ENCODE measurements at regions not wholly inside any gene's neighbourhood (a gene's known extent, or its start where the extent isn't known, plus 50 kb on each side); places are given as distances from the start of the nearest gene placed in this dataset.

DNA sequence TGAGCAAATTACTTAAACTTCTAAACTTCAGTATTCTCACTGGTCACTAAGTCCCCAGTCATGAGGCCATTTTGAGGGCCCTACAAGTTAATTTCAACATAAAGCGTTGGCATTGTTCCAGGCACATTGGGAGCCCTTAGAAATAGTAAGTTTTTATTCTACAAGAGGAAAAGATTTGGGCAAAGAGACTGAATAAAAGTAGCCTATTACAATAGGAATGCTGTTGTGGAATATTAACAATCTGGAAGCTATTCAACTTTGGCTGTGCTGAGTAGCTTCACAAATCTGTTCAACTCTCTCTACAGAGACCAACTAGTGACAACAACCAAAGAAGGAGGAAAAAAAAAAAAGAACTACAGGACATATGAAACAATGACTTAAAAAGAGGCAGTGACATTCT lies 1287.5 kb upstream of the NXPH2 start:
- H3K4me3 ChIP-seq (ENCODE audit: low read depth, low read length) = no peak overlapping the region
- DNase-seq (ENCODE audit: low read depth) = no peak
- TF ChIP-seq, protein P1, sequence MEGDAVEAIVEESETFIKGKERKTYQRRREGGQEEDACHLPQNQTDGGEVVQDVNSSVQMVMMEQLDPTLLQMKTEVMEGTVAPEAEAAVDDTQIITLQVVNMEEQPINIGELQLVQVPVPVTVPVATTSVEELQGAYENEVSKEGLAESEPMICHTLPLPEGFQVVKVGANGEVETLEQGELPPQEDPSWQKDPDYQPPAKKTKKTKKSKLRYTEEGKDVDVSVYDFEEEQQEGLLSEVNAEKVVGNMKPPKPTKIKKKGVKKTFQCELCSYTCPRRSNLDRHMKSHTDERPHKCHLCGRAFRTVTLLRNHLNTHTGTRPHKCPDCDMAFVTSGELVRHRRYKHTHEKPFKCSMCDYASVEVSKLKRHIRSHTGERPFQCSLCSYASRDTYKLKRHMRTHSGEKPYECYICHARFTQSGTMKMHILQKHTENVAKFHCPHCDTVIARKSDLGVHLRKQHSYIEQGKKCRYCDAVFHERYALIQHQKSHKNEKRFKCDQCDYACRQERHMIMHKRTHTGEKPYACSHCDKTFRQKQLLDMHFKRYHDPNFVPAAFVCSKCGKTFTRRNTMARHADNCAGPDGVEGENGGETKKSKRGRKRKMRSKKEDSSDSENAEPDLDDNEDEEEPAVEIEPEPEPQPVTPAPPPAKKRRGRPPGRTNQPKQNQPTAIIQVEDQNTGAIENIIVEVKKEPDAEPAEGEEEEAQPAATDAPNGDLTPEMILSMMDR (IDR thresholded peaks at IDR 0.05; ENCODE audit: insufficient read depth, low read depth, low read length, missing control alignments) = no peak

DNA sequence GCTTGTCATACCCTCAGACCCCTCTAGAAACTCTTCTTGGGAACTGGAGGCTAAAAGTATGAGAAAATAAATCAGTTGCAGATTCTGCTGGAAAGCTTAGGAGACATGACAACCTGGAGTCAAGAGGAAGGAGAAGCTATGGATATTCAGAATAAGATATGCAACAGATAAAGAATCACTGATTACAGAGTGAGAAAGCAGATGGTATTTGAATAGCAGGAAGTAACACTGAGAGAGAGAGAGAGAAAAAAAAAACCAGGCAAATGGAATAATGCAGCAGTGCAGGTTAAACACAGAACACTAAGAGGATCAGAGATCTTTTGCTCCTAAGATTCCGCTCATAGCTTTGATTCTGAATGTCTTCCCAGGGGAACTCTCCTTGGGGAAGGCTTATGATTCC lies 1284.1 kb upstream of the NXPH2 start:
- DNase-seq (ENCODE audit: low read depth) = no peak
- no peak overlapping the region for H3K4me3 ChIP-seq (ENCODE audit: low read depth, low read length)
- TF ChIP-seq, protein P1 (IDR thresholded peaks at IDR 0.05; ENCODE audit: insufficient read depth, low read depth, low read length, missing control alignments) = no peak

DNA sequence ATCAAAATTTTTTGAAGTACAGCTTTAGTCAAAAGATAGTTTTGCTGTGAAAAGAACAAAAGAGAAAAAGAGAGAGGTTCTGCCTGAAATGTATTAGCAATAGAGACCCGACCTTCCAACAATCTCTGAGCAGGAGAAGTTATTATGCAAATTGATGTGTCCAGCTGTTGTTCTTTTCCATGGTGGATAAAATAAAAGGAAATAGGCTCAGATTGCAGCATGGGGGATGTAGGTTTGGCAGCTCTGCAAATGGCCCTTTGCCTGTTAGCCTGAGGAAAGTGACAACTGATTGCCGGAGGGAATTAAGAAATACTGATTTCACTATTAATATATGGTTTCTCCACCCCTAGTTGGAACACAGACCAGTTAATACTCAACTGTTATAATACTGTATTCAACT lies 1283.2 kb upstream of the NXPH2 start:
- TF ChIP-seq, protein P1 (IDR thresholded peaks at IDR 0.05; ENCODE audit: insufficient read depth, low read depth, low read length, missing control alignments) = no peak
- H3K4me3 ChIP-seq (ENCODE audit: low read depth, low read length) = no peak overlapping the region
- DNase-seq (ENCODE audit: low read depth) = no peak

GRCh38 chr2:140061240-140061639 lies 1281.0 kb upstream of the NXPH2 start:
- DNase-seq (ENCODE audit: low read depth) = no peak
- TF ChIP-seq, protein P1 (IDR thresholded peaks at IDR 0.05; ENCODE audit: insufficient read depth, low read depth, low read length, missing control alignments) = no peak
- H3K4me3 ChIP-seq (ENCODE audit: low read depth, low read length) = no peak overlapping the region

- H3K4me3 ChIP-seq (ENCODE audit: low read depth, low read length) = no peak overlapping the region
- no peak for DNase-seq (ENCODE audit: low read depth)
- TF ChIP-seq, protein P1 (IDR thresholded peaks at IDR 0.05; ENCODE audit: insufficient read depth, low read depth, low read length, missing control alignments) = no peak
Observed at GRCh38 chr2:140057928-140058327, 1277.7 kb upstream of the NXPH2 start.

DNA sequence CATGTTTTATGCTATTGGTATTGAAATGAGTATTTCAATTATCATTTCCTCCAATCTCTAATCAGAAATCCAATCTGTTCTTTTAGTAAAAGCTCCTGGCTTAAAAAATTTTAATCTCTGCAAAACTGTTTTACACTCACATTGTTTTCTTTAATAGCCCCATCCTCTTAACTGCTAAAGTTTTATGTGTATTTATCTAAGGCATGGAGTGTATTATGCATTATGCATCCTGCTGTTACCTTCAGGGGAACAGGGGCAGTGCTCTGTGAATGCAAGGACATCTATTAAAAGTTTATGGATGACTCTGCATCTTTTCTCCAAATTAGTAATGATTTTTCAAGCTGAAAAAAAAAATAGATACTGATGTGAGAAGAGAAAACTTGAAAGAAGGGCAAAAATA lies 1261.6 kb upstream of the NXPH2 start:
- no peak for DNase-seq (ENCODE audit: low read depth)

GRCh38 chr2:140041239-140041638 lies 1261.0 kb upstream of the NXPH2 start:
- TF ChIP-seq, protein P1 (IDR thresholded peaks at IDR 0.05; ENCODE audit: insufficient read depth, low read depth, low read length, missing control alignments) = no peak
- no peak for DNase-seq (ENCODE audit: low read depth)
- no peak overlapping the region for H3K4me3 ChIP-seq (ENCODE audit: low read depth, low read length)

More for the DNA sequence above, 1261.6 kb upstream of the NXPH2 start:
- no peak overlapping the region for H3K4me3 ChIP-seq (ENCODE audit: low read depth, low read length)
- TF ChIP-seq, protein P1 (IDR thresholded peaks at IDR 0.05; ENCODE audit: insufficient read depth, low read depth, low read length, missing control alignments) = no peak

Measured in GM12865 (cell line).